HFF-Myc (cell line): ENCODE measurements at regions not wholly inside any gene's neighbourhood (a gene's known extent, or its start where the extent isn't known, plus 50 kb on each side); places are given as distances from the start of the nearest gene placed in this dataset.

Source experiments
- DNase-seq: peaks from one replicate; pipeline ENCODE4 v3.0.0-alpha.2; 2011; ENCODE audit warnings: low read depth; ENCODE audit errors: extremely low read depth
- H3K4me3 ChIP-seq: replicated peaks from 2 replicates; pipeline ENCODE4 v1.5.1; 2011; ENCODE audit warnings: low read depth, mild to moderate bottlenecking, control low read depth, low read length
- TF ChIP-seq, protein P1 (sequence below): IDR thresholded peaks from 2 replicates; pipeline ENCODE4 v1.5.1; 2012; ENCODE audit warnings: mild to moderate bottlenecking, low read depth, low read length, control low read depth; ENCODE audit errors: missing control alignments

DNA sequence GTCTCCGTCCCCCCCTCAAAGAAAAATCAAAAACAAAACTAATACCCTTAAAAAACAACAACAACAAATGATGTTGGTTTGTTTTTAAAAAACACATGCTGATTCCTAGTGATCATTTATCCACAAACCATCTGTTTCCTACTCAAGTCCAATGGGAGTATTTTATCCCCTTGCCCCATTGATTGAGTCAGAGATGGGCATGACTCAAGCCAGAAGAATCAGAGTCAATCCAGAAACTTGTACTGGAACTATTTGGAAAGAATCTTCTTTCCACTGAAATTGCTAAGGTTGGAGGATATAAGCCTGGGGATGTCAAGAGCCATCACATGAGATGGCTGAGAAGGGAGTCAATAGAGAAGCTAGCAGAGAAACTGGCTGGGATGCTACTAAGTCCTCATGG is 176.4 kb downstream of the MIS18A start:
- TF ChIP-seq, protein P1, sequence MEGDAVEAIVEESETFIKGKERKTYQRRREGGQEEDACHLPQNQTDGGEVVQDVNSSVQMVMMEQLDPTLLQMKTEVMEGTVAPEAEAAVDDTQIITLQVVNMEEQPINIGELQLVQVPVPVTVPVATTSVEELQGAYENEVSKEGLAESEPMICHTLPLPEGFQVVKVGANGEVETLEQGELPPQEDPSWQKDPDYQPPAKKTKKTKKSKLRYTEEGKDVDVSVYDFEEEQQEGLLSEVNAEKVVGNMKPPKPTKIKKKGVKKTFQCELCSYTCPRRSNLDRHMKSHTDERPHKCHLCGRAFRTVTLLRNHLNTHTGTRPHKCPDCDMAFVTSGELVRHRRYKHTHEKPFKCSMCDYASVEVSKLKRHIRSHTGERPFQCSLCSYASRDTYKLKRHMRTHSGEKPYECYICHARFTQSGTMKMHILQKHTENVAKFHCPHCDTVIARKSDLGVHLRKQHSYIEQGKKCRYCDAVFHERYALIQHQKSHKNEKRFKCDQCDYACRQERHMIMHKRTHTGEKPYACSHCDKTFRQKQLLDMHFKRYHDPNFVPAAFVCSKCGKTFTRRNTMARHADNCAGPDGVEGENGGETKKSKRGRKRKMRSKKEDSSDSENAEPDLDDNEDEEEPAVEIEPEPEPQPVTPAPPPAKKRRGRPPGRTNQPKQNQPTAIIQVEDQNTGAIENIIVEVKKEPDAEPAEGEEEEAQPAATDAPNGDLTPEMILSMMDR = no peak
- H3K4me3 ChIP-seq = no peak overlapping the region
- no peak for DNase-seq

DNA sequence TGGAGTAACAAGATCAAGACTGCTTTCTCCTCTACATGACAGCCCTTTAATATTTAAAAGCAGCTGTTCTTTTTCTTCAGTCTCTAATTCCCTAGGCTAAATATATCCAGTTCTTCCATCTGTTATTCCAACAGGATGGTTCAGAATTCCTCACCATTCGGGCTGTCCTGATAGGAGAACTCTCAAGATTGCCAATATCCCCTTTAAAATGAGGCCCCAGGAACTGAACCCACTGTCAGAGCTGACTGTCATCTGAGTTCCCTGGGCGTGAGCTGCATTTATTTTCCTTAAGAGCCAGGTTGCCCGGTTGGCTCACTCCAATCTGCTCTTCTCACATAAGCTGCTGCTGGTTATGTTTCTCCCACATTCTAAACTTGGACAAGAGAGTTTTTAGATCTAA is 177.6 kb downstream of the MIS18A start:
- no peak overlapping the region for H3K4me3 ChIP-seq
- TF ChIP-seq, protein P1 = no peak
- DNase-seq = no peak

DNA sequence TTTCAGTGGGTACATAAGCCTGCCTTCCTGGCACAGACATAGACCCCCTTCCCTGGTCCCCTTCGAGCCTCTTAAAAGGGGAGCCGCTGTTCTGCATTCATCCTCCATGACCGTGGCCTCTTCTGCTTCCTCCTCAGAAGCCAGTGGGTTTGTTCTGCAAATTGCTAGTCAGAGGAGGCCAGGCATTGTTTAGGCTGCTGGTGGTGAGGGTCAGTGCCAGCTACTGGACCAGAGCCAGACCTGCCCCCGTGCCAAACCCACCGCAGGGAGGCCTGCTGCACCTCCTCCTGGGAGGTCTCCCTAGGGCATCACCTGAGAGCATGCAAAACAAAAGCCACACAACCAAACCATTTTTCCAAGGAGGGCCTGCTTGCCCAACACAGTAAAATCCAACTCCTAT is 178.4 kb downstream of the MIS18A start:
- DNase-seq = no peak
- no peak overlapping the region for H3K4me3 ChIP-seq
- TF ChIP-seq, protein P1 = no peak

DNA sequence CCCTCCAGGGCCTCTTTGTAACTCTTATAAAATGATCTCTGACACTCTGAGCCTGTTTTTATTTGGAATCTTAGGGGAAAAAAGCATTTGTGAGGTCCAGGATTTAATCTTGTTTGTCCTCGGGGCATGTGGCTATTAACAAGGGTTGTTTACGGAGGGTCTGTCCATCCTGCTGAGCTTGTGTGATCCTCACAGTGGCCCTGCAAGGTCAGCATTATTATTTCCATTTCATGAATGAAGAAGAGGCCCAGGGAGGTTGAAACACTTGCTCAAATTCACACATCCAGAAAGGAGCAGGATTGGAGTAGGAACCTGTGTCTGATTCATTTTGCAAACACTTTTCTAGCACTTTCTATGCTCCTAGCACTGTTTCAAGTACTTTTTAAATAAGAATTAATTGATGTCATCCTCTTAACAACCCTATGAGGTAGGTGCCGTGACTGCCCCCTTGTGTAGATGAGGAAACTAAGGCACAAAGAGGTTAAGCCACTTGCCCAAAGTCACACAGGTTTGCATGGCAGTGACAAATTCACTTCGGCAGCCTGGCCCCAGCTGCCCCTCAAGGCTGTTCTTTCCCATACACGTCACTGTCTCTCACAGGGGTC is 178.9 kb downstream of the MIS18A start:
- H3K4me3 ChIP-seq = no peak overlapping the region
- TF ChIP-seq, protein P1 = peak; percentile 22
- no peak for DNase-seq

- TF ChIP-seq, protein P1 = peak; percentile 70
- no peak for DNase-seq
- no peak overlapping the region for H3K4me3 ChIP-seq
These were observed 182.4 kb downstream of the MIS18A start for GRCh38 chr21:32096411-32096810.

DNA sequence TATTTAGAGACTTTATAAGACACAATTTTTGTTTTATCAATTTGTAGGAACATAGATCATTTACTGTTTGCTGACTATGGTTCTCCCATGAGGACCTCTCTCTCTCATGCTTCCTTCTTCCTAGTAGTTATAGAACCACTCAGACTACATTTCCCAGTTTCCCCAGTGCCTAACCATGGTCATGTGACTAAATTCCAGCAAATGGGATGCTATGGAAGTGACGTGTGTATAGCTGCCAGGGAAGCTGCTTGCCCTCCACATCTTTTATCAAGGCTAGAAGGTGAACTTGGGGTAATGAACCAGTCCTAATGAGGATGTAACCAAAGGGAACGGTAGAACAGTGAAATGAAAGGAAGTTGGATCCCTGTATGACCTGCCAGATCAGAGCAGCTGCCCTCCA is 184.0 kb downstream of the MIS18A start:
- H3K4me3 ChIP-seq = no peak overlapping the region
- TF ChIP-seq, protein P1 = no peak
- no peak for DNase-seq
